Fibroblast of the conjunctiva (primary cell): ENCODE measurements at regions not wholly inside any gene's neighbourhood (a gene's known extent, or its start where the extent isn't known, plus 50 kb on each side); places are given as distances from the start of the nearest gene placed in this dataset.

Experiments
- DNase-seq: peaks from one replicate; pipeline ENCODE4 v3.0.0-alpha.2; 2010; ENCODE audit warnings: low read depth

GRCh38 chr4:126227428-126227827 is 912.7 kb downstream of the FAT4 start:
- DNase-seq: no peak

- DNase-seq: no peak
These were observed 915.5 kb downstream of the FAT4 start for GRCh38 chr4:126230269-126230668.

DNA sequence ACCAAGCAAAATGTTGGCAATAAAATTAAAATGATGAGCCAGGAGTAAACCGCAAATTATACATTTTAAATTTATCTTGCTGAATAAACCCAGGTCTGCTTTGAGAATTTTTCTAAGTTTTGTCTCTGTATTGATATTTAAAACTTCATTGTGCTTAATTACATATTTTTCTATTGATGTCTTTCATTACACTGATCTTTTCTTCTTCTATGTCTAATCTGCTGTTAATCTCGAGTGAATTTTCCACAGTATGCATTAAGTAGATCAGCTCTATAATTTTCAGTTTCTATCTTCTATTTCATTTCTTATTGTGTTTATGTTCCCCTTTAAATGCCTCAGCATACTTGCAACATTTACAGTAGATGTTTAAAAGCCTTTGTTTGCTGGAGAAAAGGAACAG is 918.7 kb downstream of the FAT4 start:
- no peak for DNase-seq

DNA sequence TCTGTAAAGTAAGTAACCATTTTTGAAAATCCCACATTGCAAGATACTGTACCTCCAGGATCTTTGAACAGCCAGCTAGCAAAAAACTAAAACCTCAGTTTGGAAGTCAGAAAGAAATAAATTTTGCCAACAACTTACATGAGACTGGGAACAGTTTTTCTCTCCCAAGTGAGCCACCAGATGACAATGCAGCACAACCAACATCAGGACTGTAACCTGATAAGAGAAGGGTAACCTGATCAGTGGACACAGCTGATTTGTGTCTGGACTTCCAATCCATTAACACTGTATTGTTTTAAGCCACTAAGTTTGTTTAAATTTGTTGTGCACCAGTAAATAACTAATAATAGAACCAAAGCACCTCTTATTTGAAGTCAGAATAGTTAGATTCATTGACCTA is 923.3 kb downstream of the FAT4 start:
- DNase-seq: no peak

DNA sequence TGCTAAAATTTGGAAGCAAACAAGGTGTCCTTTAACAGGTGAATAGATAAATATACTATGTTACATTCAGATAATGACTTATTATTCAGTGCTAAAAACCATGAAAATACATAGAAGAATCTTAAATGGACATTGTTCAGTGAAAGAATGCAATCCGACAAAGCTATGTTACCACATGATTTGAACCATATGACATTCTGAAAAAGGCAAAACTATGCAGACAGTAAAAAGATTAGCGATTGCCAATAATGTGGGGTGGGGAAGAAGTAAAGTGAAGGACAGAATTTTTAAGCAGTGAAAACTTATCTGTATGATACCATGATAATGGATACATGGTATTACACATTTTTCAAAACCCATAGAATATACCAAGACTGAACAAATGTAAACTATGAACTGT is 926.9 kb downstream of the FAT4 start:
- no peak for DNase-seq

GRCh38 chr4:126242679-126243390 is 928.1 kb downstream of the FAT4 start:
- DNase-seq: no peak

- no peak for DNase-seq
These were observed 932.7 kb downstream of the FAT4 start for GRCh38 chr4:126247409-126247808.

DNA sequence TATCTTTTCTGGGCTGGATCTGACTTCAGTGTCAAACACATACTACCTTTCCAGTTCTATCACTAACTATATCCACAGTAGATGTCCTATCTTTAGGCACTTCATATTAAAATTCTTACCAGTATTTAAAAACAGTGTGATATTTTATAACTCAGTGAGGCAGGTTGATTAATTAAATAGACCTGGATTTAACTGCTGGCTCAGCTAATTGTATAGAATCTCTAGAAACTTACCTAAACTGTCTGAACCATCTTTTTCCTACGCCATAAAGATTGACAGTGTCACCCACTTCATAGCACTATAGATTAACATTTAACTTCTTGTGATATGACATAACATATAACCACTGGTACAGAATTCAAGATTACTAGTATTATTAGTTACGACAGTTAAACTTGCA is 935.3 kb downstream of the FAT4 start:
- no peak for DNase-seq

DNA sequence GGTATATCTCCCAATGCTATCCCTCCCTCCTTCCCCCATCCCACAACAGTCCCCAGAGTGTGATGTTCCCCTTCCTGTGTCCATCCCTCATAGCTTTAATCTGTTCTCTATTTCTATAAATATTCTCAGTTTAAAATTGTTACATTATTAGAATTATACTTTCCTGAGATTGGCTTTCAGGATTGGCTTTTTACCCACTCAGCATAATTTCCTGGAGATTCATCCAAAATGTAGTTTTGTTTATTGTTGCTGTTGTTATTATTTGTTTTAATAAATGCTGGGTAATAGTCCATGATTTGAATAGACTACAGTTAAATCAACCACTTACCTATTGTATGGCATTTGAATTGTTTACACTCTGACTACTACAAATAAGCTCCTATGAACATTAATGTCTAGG is 936.4 kb downstream of the FAT4 start:
- DNase-seq: no peak

- DNase-seq: no peak
These were observed 947.9 kb downstream of the FAT4 start for GRCh38 chr4:126262665-126263064.

DNA sequence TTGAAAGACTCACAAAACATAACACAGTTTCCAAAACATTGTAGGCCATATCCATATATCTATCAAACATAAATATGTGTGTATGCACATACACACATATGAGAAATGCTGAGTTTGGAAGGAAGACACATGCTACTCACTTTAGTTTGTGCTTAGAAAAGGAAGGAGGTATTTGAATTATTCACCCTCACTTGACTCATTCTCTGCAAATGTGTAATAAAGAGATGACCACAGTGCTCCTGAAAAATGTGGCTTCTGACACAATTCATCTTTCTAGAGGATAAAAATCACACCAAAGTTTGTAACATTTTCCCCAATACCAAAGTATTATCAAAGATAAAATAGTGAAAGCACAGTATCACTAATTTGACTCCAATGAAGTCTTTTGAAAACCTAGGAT is 950.1 kb downstream of the FAT4 start:
- DNase-seq: no peak

- no peak for DNase-seq
These were observed 951.1 kb downstream of the FAT4 start for GRCh38 chr4:126265888-126266287.

DNA sequence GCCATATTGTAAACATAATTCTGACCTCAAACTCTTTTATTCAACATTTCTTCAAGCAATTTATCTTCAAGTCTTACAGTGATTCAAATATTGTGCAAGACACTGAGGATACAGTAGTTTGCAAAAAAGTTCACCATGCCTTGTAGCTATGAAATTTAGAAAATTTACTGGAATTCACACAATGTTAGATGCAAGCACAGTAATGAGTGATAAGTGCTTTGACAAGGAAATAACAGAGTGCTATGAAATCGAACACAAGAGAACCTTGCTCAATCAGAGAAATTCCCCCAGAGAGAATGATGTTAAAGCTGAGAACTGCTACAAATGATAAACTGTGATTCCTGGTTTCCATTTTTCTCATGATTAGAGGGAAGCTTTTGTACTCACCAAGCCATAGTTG is 952.9 kb downstream of the FAT4 start:
- peak; percentile 10 for DNase-seq

DNA sequence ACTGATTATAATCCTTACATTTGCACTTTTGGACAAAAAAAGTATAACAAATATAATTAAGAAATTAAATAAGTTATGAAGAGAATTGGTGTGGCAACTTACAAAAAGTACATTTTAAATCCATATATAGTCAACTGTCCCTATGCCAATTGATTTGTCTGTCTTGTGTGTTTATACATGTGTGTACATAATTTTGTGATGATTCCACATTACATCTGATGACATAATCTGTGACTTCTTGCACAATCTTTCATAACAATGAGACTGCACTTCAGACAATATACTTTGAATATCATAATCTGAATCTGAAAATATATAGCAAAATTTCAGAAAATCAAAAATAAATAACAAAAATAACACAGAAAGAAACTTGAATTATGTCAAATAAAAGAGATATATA is 953.4 kb downstream of the FAT4 start:
- peak; percentile 63 for DNase-seq

DNA sequence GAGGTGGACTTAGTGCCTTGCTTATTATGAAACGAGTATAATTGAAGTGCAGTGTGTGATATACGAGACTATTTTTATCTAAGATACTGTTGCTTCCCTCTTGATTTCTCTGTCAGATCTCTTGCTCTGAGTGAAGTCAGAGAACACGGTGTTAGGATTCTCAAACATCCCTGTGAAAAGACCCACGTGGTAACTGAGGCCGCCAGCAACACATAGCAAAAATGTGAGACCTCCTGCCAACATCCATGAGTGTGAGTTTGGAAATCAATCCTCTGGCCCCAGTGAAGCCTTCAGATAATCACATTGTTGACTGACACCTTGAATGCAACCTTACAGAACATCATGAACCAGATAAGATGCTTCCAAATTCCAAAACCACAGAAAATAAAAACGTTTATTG is 954.4 kb downstream of the FAT4 start:
- no peak for DNase-seq

DNA sequence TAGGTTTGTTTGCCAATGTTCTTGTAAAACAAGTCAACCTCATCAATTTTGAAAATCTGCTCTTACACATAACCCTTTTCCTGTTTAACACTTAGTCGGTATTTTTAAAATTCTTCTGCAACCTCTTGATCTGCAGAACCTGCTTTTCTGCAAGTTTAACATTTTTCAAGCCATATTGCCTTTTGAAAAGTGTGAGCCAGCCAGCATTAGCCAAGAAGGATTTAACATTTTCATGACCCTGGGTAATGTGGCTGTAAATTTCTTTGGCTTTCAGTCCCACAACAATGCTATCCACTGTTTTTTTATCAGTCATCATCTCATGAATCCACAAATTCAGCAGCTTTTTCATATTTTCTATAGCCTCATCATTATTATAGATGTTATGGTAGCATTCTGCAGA is 956.5 kb downstream of the FAT4 start:
- DNase-seq: no peak

DNA sequence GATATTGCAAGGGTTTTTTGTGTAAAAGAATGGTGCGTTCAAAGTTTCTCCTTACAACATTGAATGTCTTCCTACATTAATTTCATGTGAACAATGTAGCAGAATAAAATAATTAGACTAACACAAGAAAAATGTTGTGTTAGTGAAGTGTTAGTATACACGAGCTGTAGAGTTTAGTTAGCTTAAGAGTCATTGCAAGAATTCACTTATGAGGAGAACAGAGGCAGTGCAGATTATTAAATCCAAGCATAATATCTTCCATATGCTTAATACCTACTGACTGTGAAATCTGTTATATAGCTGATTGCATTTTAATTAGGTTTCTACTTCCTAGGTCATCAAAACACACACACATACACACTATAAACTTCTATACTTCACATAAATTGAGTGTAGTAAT is 959.0 kb downstream of the FAT4 start:
- DNase-seq: no peak

- no peak for DNase-seq
These were observed 977.1 kb downstream of the FAT4 start for GRCh38 chr4:126291886-126292285.

DNA sequence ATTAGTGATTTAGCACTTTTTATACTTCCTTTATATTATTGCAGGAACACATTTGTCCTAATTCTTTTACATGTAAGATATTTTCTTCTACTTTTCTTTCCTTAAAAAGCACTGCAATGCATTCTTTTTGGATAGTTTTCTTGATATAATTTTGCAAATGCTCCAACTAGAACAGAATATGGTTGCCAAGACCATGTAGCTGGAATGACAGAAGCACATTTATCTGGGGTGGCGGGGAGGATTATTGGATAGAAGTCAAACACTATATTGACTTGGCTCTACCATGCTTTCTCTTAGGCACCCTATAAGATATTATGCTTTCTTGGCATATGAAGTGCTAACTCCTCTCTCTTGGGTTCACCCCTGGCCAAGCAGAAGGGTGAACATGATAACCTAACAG is 983.5 kb downstream of the FAT4 start:
- no peak for DNase-seq

GRCh38 chr4:126306152-126306869 is 991.6 kb downstream of the FAT4 start:
- DNase-seq: peak; percentile 1

GRCh38 chr4:126318376-126318775 is 1003.6 kb downstream of the FAT4 start:
- no peak for DNase-seq

DNA sequence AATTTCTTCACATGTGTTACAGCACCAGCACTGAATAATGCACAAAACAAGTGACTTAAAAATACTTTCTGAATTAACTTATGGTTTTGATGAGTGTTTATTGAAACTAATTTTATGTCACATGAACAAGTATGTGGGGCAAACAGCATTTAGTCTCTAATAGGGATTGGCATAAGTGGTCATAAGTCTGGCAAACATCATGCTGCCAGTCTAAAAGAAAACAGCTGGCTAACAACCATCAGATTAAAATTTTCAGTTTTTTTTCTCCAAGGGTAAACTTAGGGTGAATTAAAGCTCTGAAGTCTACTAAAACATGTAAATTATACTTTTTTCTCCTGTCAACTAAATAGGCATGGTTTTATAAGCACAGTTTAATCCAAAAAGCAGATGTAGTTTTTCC is 1014.2 kb downstream of the FAT4 start:
- no peak for DNase-seq

GRCh38 chr4:126338548-126338947 is 1023.8 kb downstream of the FAT4 start:
- no peak for DNase-seq

DNA sequence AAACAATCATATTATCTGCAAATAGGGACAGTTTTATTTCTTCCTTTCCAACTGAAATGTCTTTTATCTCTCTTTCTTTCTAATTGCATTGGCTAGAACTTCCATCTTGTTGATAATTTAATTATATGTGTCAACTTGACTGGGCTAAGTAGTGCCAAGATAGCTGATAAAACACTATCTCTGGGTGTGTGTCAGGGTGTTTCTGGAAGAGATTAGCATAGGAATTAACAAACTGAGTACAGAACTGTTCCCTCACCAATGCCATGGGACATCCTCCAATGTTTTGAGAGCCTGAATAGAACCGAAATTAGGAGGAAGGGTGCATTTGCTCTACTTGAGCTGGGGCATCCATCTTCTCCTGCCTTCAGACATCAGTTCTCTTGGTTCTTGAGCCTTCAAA is 1027.2 kb downstream of the FAT4 start:
- DNase-seq: no peak
